SH-SY5Y (cell line): ENCODE measurements at regions not wholly inside any gene's neighbourhood (a gene's known extent, or its start where the extent isn't known, plus 50 kb on each side); places are given as distances from the start of the nearest gene placed in this dataset.

Experiments used
- GATA2 ChIP-seq: IDR thresholded peaks from 2 replicates; pipeline ENCODE4 v1.6.1; 2011; ENCODE audit warnings: mild to moderate bottlenecking, low read depth, low read length
- GATA3 ChIP-seq: IDR thresholded peaks from 2 replicates; pipeline ENCODE4 v1.6.1; 2011; ENCODE audit warnings: low read depth, mild to moderate bottlenecking, low read length, moderate library complexity

GRCh38 chr18:78849458-78849857 is 130.2 kb upstream of the SALL3 start:
- TF ChIP-seq GATA2, result no peak
- TF ChIP-seq GATA3, result no peak
